ENCODE measurements at regions not wholly inside any gene's neighbourhood (a gene's known extent, or its start where the extent isn't known, plus 50 kb on each side); places are given as distances from the start of the nearest gene placed in this dataset.

DNA sequence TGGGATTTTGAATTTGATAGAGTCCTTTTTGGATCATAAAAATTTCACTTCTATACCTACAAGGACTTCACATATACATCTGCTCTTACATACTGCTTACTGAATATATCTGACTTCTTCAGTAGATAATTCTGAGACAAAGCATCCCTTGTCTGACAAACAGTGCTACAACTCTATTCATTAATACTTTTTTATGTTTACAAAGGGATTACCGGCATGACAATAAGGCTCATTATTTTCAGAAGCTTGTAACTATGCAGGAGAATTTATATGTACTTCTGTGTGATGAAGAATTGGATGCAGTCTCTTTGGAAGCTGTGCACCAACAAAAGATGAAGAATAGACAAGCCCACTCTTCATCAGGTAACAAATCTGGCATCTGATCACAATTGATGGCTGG is 1070.3 kb downstream of the STIM2 start (continued):
- no peak for TF ChIP-seq EP300 (IDR thresholded peaks at IDR 0.05)
- no peak for TF ChIP-seq POLR2AphosphoS2 (conservative IDR thresholded peaks at IDR 0.05; ENCODE audit: low read length)
- TF ChIP-seq, protein P1, sequence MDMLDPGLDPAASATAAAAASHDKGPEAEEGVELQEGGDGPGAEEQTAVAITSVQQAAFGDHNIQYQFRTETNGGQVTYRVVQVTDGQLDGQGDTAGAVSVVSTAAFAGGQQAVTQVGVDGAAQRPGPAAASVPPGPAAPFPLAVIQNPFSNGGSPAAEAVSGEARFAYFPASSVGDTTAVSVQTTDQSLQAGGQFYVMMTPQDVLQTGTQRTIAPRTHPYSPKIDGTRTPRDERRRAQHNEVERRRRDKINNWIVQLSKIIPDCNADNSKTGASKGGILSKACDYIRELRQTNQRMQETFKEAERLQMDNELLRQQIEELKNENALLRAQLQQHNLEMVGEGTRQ (IDR thresholded peaks at IDR 0.05): no peak

DNA sequence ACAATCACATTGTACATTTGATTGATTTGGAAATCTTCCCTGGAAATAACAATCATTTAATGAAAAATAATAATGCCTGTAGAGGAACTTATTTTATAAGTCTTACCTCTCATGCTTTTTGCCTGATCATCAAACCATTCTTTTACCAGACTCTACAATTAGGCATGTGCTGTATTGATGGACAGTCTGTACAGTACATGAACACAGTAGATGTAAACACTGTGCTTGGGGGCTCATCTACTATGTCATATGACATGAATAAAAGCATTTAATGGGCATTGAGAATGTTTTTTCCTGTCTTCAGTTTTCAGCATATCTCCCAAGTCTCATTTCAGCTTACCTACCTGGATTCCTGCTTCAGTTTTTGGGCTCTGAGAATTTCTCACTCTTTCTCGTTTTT is 1070.9 kb downstream of the STIM2 start:
- ChIA-PET POLR2A (no interaction called here), CTCF (no interaction called here)
- H3K4me1 ChIP-seq: no peaks in the 10 kb centered on the region
- H3K9me3 ChIP-seq: no peaks in the 10 kb centered on the region
- FAIRE-seq (no peak), ATAC-seq (no peak), DNase-seq (ENCODE audit: low read depth in 1 of 2, low spot score in 1 of 2) (no peak)
- no peak overlapping the region for H3K27ac ChIP-seq
- 0% methylated on average over 1 of the region's 1 CpG for whole genome bisulfite sequencing (ENCODE audit: missing lambda C conversion rate)
- no peak overlapping the region for H3K4me3 ChIP-seq
- H3K4me2 ChIP-seq: no peak overlapping the region
- no peak for TF ChIP-seq POLR2AphosphoS2 (conservative IDR thresholded peaks at IDR 0.05; ENCODE audit: low read length)
- TF ChIP-seq, protein P2, sequence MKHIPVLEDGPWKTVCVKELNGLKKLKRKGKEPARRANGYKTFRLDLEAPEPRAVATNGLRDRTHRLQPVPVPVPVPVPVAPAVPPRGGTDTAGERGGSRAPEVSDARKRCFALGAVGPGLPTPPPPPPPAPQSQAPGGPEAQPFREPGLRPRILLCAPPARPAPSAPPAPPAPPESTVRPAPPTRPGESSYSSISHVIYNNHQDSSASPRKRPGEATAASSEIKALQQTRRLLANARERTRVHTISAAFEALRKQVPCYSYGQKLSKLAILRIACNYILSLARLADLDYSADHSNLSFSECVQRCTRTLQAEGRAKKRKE (CRISPR knock-in tag; IDR thresholded peaks at IDR 0.05; ENCODE audit: low read depth): no peak
- TF ChIP-seq JUNB (IDR thresholded peaks at IDR 0.05): no peak
- TF ChIP-seq EHF (CRISPR knock-in tag; IDR thresholded peaks at IDR 0.05): no peak
- no peak for TF ChIP-seq ZSCAN20 (CRISPR knock-in tag; IDR thresholded peaks at IDR 0.05)
- TF ChIP-seq, protein P3, sequence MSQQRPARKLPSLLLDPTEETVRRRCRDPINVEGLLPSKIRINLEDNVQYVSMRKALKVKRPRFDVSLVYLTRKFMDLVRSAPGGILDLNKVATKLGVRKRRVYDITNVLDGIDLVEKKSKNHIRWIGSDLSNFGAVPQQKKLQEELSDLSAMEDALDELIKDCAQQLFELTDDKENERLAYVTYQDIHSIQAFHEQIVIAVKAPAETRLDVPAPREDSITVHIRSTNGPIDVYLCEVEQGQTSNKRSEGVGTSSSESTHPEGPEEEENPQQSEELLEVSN (IDR thresholded peaks at IDR 0.05; ENCODE audit: borderline replicate concordance, low read depth): no peak
- TF ChIP-seq MAFK (IDR thresholded peaks at IDR 0.05; ENCODE audit: partially characterized antibody): no peak
- TF ChIP-seq, protein P4, sequence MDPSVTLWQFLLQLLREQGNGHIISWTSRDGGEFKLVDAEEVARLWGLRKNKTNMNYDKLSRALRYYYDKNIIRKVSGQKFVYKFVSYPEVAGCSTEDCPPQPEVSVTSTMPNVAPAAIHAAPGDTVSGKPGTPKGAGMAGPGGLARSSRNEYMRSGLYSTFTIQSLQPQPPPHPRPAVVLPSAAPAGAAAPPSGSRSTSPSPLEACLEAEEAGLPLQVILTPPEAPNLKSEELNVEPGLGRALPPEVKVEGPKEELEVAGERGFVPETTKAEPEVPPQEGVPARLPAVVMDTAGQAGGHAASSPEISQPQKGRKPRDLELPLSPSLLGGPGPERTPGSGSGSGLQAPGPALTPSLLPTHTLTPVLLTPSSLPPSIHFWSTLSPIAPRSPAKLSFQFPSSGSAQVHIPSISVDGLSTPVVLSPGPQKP (IDR thresholded peaks at IDR 0.05; ENCODE audit: low read depth, low read length): no peak
- TF ChIP-seq, protein P5, sequence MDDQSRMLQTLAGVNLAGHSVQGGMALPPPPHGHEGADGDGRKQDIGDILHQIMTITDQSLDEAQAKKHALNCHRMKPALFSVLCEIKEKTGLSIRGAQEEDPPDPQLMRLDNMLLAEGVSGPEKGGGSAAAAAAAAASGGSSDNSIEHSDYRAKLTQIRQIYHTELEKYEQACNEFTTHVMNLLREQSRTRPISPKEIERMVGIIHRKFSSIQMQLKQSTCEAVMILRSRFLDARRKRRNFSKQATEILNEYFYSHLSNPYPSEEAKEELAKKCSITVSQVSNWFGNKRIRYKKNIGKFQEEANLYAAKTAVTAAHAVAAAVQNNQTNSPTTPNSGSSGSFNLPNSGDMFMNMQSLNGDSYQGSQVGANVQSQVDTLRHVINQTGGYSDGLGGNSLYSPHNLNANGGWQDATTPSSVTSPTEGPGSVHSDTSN (IDR thresholded peaks at IDR 0.05): no peak
- no peak for TF ChIP-seq MYC (IDR thresholded peaks at IDR 0.05; ENCODE audit: borderline replicate concordance, low read length)
- no peak for TF ChIP-seq RAD21 (conservative IDR thresholded peaks at IDR 0.05 in 1 of 2, IDR thresholded peaks at IDR 0.05 in 1 of 2)
- TF ChIP-seq ZFP36 (IDR thresholded peaks at IDR 0.05; ENCODE audit: borderline replicate concordance, partially characterized antibody): no peak
- TF ChIP-seq MAZ (IDR thresholded peaks at IDR 0.05; ENCODE audit: borderline replicate concordance, low read depth, low read length): no peak

DNA sequence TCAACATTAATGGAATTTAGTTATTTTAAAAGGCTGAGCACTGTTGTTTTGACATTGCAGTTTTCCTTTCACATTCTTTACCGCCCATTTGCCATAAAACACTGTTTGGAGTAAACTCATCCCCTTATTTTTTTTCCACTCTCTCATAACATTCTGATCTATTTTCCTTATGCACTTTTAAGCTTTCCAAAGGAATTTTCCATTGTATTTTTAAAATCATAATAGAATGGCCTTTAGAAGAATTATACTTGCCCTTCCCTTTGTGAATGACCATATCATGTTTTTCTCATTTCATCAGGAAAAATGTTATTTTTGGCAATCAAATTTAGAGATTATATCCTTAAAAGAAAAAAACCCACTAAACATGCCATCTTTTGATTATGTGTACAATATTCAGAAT is 1074.2 kb downstream of the STIM2 start:
- Histone ChIP-seq H3K9me3 (no peaks in the 10 kb centered on the region), H3K4me2 (no peak overlapping the region), H3K4me3 (no peak overlapping the region), H3K4me1 (no peaks in the 10 kb centered on the region), H3K27ac (no peak overlapping the region)
- ChIA-PET POLR2A (no interaction called here), CTCF (no interaction called here)
- no peak for ATAC-seq
- DNase-seq (ENCODE audit: low read depth in 1 of 2, low spot score in 1 of 2): no peak
- FAIRE-seq: no peak
- 59% methylated on average over 1 of the region's 1 CpG for WGBS (ENCODE audit: missing lambda C conversion rate)
- TF ChIP-seq, protein P3 (IDR thresholded peaks at IDR 0.05; ENCODE audit: borderline replicate concordance, low read depth): no peak
- TF ChIP-seq, protein P6, sequence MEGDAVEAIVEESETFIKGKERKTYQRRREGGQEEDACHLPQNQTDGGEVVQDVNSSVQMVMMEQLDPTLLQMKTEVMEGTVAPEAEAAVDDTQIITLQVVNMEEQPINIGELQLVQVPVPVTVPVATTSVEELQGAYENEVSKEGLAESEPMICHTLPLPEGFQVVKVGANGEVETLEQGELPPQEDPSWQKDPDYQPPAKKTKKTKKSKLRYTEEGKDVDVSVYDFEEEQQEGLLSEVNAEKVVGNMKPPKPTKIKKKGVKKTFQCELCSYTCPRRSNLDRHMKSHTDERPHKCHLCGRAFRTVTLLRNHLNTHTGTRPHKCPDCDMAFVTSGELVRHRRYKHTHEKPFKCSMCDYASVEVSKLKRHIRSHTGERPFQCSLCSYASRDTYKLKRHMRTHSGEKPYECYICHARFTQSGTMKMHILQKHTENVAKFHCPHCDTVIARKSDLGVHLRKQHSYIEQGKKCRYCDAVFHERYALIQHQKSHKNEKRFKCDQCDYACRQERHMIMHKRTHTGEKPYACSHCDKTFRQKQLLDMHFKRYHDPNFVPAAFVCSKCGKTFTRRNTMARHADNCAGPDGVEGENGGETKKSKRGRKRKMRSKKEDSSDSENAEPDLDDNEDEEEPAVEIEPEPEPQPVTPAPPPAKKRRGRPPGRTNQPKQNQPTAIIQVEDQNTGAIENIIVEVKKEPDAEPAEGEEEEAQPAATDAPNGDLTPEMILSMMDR (IDR thresholded peaks at IDR 0.05): no peak
- TF ChIP-seq, protein P7, sequence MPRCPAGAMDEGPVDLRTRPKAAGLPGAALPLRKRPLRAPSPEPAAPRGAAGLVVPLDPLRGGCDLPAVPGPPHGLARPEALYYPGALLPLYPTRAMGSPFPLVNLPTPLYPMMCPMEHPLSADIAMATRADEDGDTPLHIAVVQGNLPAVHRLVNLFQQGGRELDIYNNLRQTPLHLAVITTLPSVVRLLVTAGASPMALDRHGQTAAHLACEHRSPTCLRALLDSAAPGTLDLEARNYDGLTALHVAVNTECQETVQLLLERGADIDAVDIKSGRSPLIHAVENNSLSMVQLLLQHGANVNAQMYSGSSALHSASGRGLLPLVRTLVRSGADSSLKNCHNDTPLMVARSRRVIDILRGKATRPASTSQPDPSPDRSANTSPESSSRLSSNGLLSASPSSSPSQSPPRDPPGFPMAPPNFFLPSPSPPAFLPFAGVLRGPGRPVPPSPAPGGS (IDR thresholded peaks at IDR 0.05): no peak
- TF ChIP-seq MYC (IDR thresholded peaks at IDR 0.05; ENCODE audit: borderline replicate concordance, low read length): no peak
- no peak for TF ChIP-seq HDAC2 (IDR thresholded peaks at IDR 0.05)
- TF ChIP-seq, protein P8, sequence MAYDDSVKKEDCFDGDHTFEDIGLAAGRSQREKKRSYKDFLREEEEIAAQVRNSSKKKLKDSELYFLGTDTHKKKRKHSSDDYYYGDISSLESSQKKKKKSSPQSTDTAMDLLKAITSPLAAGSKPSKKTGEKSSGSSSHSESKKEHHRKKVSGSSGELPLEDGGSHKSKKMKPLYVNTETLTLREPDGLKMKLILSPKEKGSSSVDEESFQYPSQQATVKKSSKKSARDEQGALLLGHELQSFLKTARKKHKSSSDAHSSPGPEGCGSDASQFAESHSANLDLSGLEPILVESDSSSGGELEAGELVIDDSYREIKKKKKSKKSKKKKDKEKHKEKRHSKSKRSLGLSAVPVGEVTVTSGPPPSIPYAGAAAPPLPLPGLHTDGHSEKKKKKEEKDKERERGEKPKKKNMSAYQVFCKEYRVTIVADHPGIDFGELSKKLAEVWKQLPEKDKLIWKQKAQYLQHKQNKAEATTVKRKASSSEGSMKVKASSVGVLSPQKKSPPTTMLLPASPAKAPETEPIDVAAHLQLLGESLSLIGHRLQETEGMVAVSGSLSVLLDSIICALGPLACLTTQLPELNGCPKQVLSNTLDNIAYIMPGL (CRISPR knock-in tag; IDR thresholded peaks at IDR 0.05; ENCODE audit: borderline replicate concordance): no peak
- TF ChIP-seq ZC3H11A (IDR thresholded peaks at IDR 0.05): no peak
- TF ChIP-seq KDM1A (IDR thresholded peaks at IDR 0.05; ENCODE audit: low read depth): no peak
- no peak for TF ChIP-seq HOXA7 (CRISPR knock-in tag; IDR thresholded peaks at IDR 0.05)
- TF ChIP-seq PHF8 (IDR thresholded peaks at IDR 0.05; ENCODE audit: borderline replicate concordance, low read depth): no peak
- TF ChIP-seq NPAS2 (CRISPR knock-in tag; IDR thresholded peaks at IDR 0.05; ENCODE audit: borderline replicate concordance): no peak
- no peak for TF ChIP-seq NFE2L2 (conservative IDR thresholded peaks at IDR 0.05; ENCODE audit: low read length)
- TF ChIP-seq POLR2AphosphoS2 (conservative IDR thresholded peaks at IDR 0.05; ENCODE audit: low read length): no peak
